ENCODE measurements at regions not wholly inside any gene's neighbourhood (a gene's known extent, or its start where the extent isn't known, plus 50 kb on each side); places are given as distances from the start of the nearest gene placed in this dataset.
"Not testable (repeated sequence)": the region's sequence is repeated elsewhere in the genome, so short reads cannot be mapped to it uniquely, and the experiment has no call there.

DNA sequence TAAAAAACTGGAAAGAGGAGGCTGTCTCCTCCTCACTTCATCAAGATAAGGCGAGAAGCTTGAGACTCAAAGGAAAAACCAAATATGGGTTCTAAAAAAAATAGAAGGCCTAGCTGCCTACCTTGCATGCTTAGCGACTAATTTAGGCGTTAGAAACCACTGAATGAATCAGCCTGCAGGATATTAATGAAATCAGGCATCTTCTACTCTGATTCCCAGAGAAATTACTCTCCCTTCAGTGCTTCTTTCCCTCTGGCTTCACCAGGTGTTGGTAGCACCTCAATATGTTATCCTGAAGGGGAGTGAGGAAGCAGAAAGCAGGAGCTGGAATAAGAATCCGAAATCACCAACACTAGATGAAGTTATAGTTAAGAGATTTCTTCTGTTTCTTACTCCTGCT is 749.8 kb upstream of the NRXN1 start:
- Histone ChIP-seq H3K4me3 (ENCODE audit: low read depth, low read length) (no peak overlapping the region), H3K36me3 (ENCODE audit: control insufficient read depth, insufficient read depth, low read length) (no peaks in the 10 kb centered on the region), H3K27me3 (ENCODE audit: control insufficient read depth, insufficient read depth, low read length) (no peaks in the 10 kb centered on the region)
- TF ChIP-seq, protein P1, sequence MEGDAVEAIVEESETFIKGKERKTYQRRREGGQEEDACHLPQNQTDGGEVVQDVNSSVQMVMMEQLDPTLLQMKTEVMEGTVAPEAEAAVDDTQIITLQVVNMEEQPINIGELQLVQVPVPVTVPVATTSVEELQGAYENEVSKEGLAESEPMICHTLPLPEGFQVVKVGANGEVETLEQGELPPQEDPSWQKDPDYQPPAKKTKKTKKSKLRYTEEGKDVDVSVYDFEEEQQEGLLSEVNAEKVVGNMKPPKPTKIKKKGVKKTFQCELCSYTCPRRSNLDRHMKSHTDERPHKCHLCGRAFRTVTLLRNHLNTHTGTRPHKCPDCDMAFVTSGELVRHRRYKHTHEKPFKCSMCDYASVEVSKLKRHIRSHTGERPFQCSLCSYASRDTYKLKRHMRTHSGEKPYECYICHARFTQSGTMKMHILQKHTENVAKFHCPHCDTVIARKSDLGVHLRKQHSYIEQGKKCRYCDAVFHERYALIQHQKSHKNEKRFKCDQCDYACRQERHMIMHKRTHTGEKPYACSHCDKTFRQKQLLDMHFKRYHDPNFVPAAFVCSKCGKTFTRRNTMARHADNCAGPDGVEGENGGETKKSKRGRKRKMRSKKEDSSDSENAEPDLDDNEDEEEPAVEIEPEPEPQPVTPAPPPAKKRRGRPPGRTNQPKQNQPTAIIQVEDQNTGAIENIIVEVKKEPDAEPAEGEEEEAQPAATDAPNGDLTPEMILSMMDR (IDR thresholded peaks at IDR 0.05; ENCODE audit: insufficient read depth, low read length, poor library complexity, severe bottlenecking), result no peak
- no peak for DNase-seq (ENCODE audit: low read depth)

DNA sequence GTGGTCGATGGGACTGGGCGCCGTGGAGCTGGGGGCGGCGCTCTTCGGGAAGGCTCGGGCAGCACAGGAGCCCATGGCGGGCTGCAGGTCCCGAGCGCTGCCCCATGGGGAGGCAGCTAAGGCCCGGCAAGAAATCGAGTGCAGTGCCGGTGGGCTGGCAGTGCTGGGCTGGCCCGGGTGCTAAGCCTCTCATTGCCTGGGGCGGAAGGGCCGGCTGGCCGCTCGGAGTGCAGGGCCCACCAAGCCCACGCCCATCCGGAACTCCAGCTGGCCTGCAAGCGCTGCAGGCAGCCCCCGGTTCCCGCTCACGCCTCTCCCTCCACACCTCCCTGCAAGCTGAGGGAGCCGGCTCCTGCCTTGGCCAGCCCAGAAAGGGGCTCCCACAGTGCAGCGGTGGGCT is 748.4 kb upstream of the NRXN1 start:
- TF ChIP-seq, protein P1 (IDR thresholded peaks at IDR 0.05; ENCODE audit: insufficient read depth, low read length, poor library complexity, severe bottlenecking), result no peak
- H3K4me3 ChIP-seq (ENCODE audit: low read depth, low read length), result no peak overlapping the region
- H3K36me3 ChIP-seq (ENCODE audit: control insufficient read depth, insufficient read depth, low read length), result no peaks in the 10 kb centered on the region
- DNase-seq (ENCODE audit: low read depth), result no peak
- H3K27me3 ChIP-seq (ENCODE audit: control insufficient read depth, insufficient read depth, low read length), result no peaks in the 10 kb centered on the region

DNA sequence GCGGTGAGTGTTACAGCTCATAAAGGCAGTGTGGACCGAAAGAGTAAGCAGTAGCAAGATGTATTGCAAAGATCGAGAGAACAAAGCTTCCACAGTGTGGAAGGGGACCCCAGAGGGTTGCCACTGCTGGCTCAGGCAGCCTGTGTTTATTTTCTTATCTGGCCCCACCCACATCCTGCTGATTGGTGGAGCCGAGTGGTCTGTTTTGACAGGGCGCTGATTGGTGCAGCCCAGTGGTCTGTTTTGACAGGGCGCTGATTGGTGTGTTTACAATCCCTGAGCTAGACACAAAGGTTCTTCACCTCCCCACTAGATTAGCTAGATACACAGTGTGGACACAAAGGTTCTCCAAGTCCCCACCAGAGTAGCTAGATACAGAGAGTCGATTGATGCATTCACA is 747.8 kb upstream of the NRXN1 start:
- not testable (repeated sequence) for H3K36me3 ChIP-seq (ENCODE audit: control insufficient read depth, insufficient read depth, low read length); DNase-seq (ENCODE audit: low read depth)

DNA sequence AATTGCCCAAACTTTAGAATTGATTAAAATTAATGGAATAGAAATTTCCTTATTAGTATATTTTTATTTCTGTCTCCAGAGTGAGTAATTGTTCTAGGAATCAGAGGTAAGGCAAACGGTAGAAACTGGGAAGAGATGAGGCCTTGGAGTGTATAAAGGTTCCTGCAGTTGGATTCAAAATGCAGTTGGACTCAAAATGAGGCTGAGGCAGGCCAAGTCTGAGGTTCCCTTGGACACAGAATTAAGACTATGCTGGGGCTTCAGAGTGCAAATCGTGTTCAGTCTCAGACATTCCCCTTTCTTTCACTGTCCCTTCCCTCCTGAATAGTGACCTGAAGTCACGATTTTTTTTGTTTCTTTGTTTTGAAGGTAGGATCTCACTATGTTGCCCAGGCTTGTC is 746.9 kb upstream of the NRXN1 start:
- no peak overlapping the region for H3K4me3 ChIP-seq (ENCODE audit: low read depth, low read length)
- TF ChIP-seq, protein P1 (IDR thresholded peaks at IDR 0.05; ENCODE audit: insufficient read depth, low read length, poor library complexity, severe bottlenecking), result no peak
- H3K36me3 ChIP-seq (ENCODE audit: control insufficient read depth, insufficient read depth, low read length), result no peaks in the 10 kb centered on the region
- no peaks in the 10 kb centered on the region for H3K27me3 ChIP-seq (ENCODE audit: control insufficient read depth, insufficient read depth, low read length)
- DNase-seq (ENCODE audit: low read depth), result no peak

More for the DNA sequence above, 747.8 kb upstream of the NRXN1 start:
- H3K4me3 ChIP-seq (ENCODE audit: low read depth, low read length); H3K27me3 ChIP-seq (ENCODE audit: control insufficient read depth, insufficient read depth, low read length): not testable (repeated sequence)

DNA sequence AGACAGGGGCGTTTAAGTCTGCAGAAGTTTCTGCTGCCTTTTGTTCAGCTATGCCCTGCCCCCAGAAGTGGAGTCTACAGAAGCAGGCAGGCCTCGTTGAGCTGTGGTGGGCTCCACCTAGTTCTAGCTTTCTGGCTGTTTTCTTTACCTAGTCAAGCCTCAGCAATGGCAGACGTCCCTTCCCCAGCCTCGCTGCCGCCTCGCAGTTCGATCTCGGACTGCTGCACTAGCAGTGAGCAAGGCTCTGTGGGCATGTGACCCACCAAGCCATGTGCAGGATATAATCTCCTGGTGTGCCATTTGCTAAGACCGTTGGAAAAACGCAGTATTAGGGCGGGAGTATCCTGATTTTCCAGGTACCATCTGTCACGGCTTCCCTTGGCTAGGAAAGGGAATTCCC is 742.7 kb upstream of the NRXN1 start:
- not testable (repeated sequence) for DNase-seq (ENCODE audit: low read depth); H3K4me3 ChIP-seq (ENCODE audit: low read depth, low read length); H3K27me3 ChIP-seq (ENCODE audit: control insufficient read depth, insufficient read depth, low read length); H3K36me3 ChIP-seq (ENCODE audit: control insufficient read depth, insufficient read depth, low read length)

DNA sequence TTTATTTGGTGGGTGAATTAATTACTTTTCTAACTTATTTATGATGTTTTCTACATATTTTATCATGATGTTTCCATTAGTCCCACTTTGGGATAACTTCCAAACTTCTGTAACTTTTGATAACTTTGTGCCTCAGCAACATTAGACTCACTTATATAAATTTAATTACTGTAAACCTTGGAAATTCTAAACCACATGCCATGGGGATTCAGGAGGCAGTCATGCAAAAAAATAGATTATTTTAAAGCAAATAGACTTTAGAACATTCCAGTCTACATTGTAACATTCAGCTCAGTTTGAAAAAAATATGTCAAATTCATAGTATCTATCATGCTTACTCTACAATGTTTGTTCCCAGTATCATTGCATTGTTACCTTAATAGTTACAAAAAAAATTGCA is 728.5 kb upstream of the NRXN1 start:
- H3K27me3 ChIP-seq (ENCODE audit: control insufficient read depth, insufficient read depth, low read length), result no peaks in the 10 kb centered on the region
- no peaks in the 10 kb centered on the region for H3K36me3 ChIP-seq (ENCODE audit: control insufficient read depth, insufficient read depth, low read length)
- TF ChIP-seq, protein P1 (IDR thresholded peaks at IDR 0.05; ENCODE audit: insufficient read depth, low read length, poor library complexity, severe bottlenecking), result no peak
- H3K4me3 ChIP-seq (ENCODE audit: low read depth, low read length), result no peak overlapping the region
- DNase-seq (ENCODE audit: low read depth), result no peak

DNA sequence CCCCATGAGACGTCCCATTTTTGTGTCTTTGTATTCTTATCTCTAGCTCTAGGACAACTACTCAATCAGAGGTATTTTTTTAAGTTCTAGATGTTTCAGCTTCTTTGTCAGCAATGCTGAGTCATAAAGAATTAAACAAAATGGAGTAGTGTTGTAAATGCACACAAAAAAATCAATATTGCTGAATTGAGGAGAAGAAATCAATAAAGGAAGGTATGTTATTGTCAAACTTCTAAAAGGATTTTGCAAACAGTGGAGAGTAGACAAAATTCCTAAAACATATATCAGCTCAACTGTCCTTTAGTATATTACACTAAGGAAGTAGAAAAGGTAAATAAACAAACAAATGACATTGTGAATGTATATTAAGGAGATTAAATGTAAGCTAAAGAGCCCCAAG is 726.1 kb upstream of the NRXN1 start:
- TF ChIP-seq, protein P1 (IDR thresholded peaks at IDR 0.05; ENCODE audit: insufficient read depth, low read length, poor library complexity, severe bottlenecking), result no peak
- no peaks in the 10 kb centered on the region for H3K27me3 ChIP-seq (ENCODE audit: control insufficient read depth, insufficient read depth, low read length)
- DNase-seq (ENCODE audit: low read depth), result no peak
- no peak overlapping the region for H3K4me3 ChIP-seq (ENCODE audit: low read depth, low read length)
- H3K36me3 ChIP-seq (ENCODE audit: control insufficient read depth, insufficient read depth, low read length), result no peaks in the 10 kb centered on the region
